Effector memory CD8-positive, alpha-beta T cell (primary cell): ENCODE measurements at regions not wholly inside any gene's neighbourhood (a gene's known extent, or its start where the extent isn't known, plus 50 kb on each side); places are given as distances from the start of the nearest gene placed in this dataset.
"Not testable (repeated sequence)": the region's sequence is repeated elsewhere in the genome, so short reads cannot be mapped to it uniquely, and the experiment has no call there.

ENCODE experiments used
- ATAC-seq: fragments of 150-1000 bp; cut with Tn5 transposase; replicated peaks from 2 replicates; pipeline ENCODE4 v1.10.0; 2021; ENCODE audit warnings: mild to moderate bottlenecking, moderate library complexity
- DNase-seq, 3 experiments: peaks; one replicate each; pipeline ENCODE4 v3.0.0; 2021
- H3K27ac Mint-ChIP-seq, 2 donors: one replicate each; pipeline ENCODE4 v1.8.0; 2022; ENCODE audit warnings: mild to moderate bottlenecking in 2 of 2, mixed read lengths in 2 of 2, moderate library complexity in 2 of 2
- H3K27me3 Mint-ChIP-seq, 2 donors: one replicate each; pipeline ENCODE4 v1.8.0; 2022; ENCODE audit warnings: mixed read lengths in 2 of 2
- H3K36me3 Mint-ChIP-seq: one replicate; pipeline ENCODE4 v1.8.0; 2022; ENCODE audit warnings: mild to moderate bottlenecking, moderate library complexity, mixed read lengths; ENCODE audit not compliant: insufficient read depth
- H3K4me1 Mint-ChIP-seq, 2 donors: one replicate each; pipeline ENCODE4 v1.8.0; 2022; ENCODE audit warnings: low read depth in 2 of 2, mixed read lengths in 2 of 2
- H3K4me3 Mint-ChIP-seq, 2 donors: one replicate each; pipeline ENCODE4 v1.8.0; 2022; ENCODE audit warnings: mild to moderate bottlenecking in 2 of 2, mixed read lengths in 2 of 2, moderate library complexity in 2 of 2
- H3K9me3 Mint-ChIP-seq, 2 donors: one replicate each; pipeline ENCODE4 v1.8.0; 2022; ENCODE audit warnings: mixed read lengths in 2 of 2

DNA sequence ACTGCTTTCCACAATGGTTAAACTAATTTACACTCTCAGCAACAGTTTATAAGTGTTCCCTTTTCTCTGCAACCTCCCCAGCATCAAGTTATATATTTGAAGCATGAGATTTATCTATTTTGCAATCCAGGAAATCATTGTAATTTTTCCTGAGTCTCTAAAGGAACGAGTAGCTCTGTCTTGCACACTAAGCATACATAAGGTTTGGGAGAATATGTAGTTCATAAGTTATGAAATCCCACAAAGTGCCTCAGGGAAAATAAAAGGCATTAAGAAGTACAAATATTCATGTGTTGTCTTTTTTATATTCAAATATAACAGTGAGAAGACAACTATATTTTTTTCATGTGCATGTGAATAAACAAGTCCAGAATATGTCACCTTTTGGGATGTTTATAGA, 377.1 kb upstream of the RORB start:
- no peak for DNase-seq
- H3K36me3 Mint-ChIP-seq = no peaks in the 10 kb centered on the region
- H3K4me3 Mint-ChIP-seq = no peak overlapping the region
- no peaks in the 10 kb centered on the region for H3K9me3 Mint-ChIP-seq
- no peaks in the 10 kb centered on the region for H3K27me3 Mint-ChIP-seq
- H3K27ac Mint-ChIP-seq = no peak overlapping the region
- no peak for ATAC-seq
- H3K4me1 Mint-ChIP-seq = peaks cover 0 to 3% of the 10 kb centered on the region in 2 donors

DNA sequence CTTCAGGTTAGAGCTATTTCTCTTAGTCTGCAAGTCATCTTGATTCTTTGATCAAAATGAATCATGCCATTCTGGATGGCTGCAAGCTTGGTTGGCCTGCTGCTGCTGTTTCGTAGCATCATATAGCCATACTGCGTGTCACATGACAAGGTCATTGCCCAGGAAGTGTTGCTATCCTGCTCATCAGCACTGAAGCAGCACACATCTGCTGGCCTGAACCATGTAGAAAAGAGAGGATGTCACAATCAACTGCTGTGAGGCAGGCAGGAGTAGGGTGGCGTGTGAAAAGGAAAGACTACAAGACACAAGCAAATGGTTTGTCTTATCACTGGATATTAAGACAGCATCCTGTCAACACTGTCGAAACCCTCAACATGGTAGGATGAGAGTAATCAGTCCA, 376.7 kb upstream of the RORB start:
- no peaks in the 10 kb centered on the region for H3K9me3 Mint-ChIP-seq
- DNase-seq (no peak), ATAC-seq (no peak)
- H3K27ac Mint-ChIP-seq = no peak overlapping the region
- peaks cover 0 to 3% of the 10 kb centered on the region in 2 donors for H3K4me1 Mint-ChIP-seq
- H3K4me3 Mint-ChIP-seq = no peak overlapping the region
- no peaks in the 10 kb centered on the region for H3K27me3 Mint-ChIP-seq
- H3K36me3 Mint-ChIP-seq = no peaks in the 10 kb centered on the region

DNA sequence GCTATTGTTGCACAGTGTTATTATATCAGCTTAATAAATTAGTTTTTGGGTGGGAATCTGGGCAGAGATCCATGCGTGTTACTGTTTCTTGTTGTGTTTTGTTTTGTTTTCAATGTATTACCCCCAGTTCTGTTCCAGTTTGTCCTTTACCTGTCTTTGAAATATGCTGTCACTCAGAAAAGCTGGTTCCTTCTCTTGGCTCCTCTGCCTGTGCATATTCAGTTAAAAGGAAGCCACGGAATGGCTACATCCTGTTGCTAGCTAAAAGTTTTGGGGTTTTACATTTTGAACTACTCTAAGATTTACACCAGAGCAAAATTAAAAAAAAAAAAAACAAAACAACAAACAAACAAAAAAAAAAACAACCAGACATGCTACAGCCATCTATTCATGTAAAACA, 374.9 kb upstream of the RORB start:
- ATAC-seq = no peak
- Mint-ChIP-seq H3K4me3 (no peak overlapping the region), H3K36me3 (no peaks in the 10 kb centered on the region), H3K4me1 (peaks cover 0 to 3% of the 10 kb centered on the region in 2 donors), H3K27ac (no peak overlapping the region), H3K9me3 (peaks cover 0 to 2% of the 10 kb centered on the region in 2 donors), H3K27me3 (no peaks in the 10 kb centered on the region)
- no peak for DNase-seq

DNA sequence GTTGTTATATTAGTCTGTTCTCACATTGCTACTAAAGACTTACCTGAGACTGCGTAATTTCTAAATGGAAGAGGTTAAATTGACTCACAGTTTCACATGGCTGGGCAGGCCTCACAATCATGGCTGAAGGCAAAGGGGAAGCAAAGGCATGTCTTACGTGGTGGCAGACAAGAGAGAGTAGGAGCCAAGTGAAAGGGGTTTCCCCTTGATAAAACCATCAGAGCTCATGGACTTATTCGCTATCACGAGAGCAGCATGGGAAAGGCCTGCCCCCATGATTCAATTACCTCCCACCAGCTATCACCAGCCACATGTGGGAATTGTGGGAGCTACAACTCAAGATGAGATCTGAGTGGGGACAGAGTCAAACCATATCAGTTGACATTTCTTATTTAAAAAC, 374.5 kb upstream of the RORB start:
- H3K9me3 Mint-ChIP-seq = peaks cover 0 to 2% of the 10 kb centered on the region in 2 donors
- no peaks in the 10 kb centered on the region for H3K36me3 Mint-ChIP-seq
- DNase-seq (no peak), ATAC-seq (no peak)
- H3K27me3 Mint-ChIP-seq = no peaks in the 10 kb centered on the region
- H3K4me1 Mint-ChIP-seq = peaks cover 0 to 3% of the 10 kb centered on the region in 2 donors
- H3K4me3 Mint-ChIP-seq = no peak overlapping the region
- H3K27ac Mint-ChIP-seq = no peak overlapping the region

DNA sequence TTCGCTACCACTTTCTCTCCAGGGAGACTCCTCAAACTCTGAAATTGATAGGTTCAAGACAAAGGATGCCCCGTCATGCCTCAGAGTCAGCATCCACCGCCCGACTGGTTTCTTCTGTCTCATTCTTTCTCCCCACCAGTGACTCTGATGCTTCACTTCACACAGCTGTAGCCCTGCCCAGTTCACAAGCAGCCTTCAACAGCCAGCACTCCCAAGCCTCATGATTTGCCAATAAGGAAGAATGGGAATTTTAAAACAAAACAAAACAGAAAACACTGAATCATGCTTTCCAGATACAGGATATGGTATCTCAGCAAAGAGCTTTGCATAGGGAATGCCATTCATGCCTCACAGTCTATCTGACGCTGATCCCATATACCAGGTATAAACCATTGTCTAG, 371.2 kb upstream of the RORB start:
- DNase-seq (no peak), ATAC-seq (no peak)
- H3K27ac Mint-ChIP-seq = no peak overlapping the region
- H3K9me3 Mint-ChIP-seq = peaks cover 0 to 5% of the 10 kb centered on the region in 2 donors
- no peak overlapping the region for H3K4me3 Mint-ChIP-seq
- no peaks in the 10 kb centered on the region for H3K36me3 Mint-ChIP-seq
- H3K4me1 Mint-ChIP-seq = peaks cover 0 to 3% of the 10 kb centered on the region in 2 donors
- no peaks in the 10 kb centered on the region for H3K27me3 Mint-ChIP-seq

DNA sequence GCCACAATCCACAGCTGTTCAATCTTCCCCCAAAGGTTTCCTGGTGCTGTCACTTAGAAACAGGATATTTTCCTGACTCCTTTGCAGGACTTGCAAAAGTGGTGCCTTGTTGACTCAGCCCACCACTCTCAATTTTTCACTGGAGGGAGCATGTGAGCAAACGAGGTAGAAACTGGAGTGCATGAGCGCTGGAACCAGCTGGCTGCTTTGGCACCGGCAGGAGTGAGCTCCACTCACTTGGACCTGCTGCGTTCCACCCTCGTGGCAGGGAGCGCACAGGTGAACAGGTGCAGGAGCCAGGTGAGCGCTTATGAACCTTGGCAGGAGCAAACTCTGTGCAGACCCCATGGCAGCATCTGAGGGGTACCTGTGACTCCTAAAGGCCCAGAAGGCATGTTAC, 364.1 kb upstream of the RORB start:
- H3K27ac Mint-ChIP-seq = no peak overlapping the region
- H3K36me3 Mint-ChIP-seq = peaks cover 2% of the 10 kb centered on the region
- DNase-seq (no peak), ATAC-seq (no peak)
- no peak overlapping the region for H3K4me3 Mint-ChIP-seq
- no peaks in the 10 kb centered on the region for H3K27me3 Mint-ChIP-seq
- peaks cover 0 to 14% of the 10 kb centered on the region in 2 donors for H3K9me3 Mint-ChIP-seq
- no peaks in the 10 kb centered on the region for H3K4me1 Mint-ChIP-seq

DNA sequence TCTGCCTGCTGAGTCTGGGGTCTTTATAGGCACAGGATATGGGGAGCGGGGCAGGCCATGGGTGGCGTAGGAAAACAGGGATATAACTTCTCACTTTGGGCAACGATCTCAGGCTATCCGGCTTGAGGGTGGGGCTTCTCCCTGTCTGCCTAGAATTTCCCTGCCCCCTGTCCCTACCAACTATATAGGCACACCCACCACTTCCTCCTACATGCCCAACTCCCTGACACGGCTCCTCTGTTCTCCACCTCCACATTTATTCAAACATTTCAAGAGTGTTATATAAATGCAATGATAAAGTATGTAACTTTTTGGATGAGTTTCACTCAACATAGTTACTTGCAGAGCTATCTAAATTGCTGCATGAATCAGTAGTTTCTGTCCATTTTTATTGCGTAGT, 363.2 kb upstream of the RORB start:
- peaks cover 2% of the 10 kb centered on the region for H3K36me3 Mint-ChIP-seq
- no peak for ATAC-seq
- peaks cover 0 to 14% of the 10 kb centered on the region in 2 donors for H3K9me3 Mint-ChIP-seq
- no peak for DNase-seq
- H3K4me1 Mint-ChIP-seq = no peaks in the 10 kb centered on the region
- no peak overlapping the region for H3K27ac Mint-ChIP-seq
- H3K27me3 Mint-ChIP-seq = no peaks in the 10 kb centered on the region
- H3K4me3 Mint-ChIP-seq = no peak overlapping the region

DNA sequence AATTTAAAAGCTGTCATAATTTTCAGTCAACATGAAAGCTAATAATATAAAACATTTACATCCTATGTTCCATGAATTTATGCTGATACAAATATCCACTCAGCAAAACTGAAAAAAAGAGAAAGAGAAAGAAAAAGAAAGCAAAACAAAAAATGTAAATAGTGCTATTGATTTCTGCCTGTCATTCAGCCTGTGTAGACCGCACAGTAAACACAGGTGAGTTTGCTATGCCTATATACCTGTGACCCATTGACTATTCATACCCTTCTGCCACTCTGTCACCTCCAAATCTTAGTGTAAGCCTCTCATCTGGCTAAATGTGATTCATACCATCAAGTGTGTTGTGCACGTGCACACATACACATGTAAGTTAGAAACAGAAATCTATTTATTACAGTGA, 359.0 kb upstream of the RORB start:
- Mint-ChIP-seq H3K4me1 (no peaks in the 10 kb centered on the region), H3K27me3 (no peaks in the 10 kb centered on the region), H3K4me3 (no peak overlapping the region), H3K36me3 (peaks cover 2% of the 10 kb centered on the region), H3K9me3 (peaks cover 0 to 7% of the 10 kb centered on the region in 2 donors), H3K27ac (no peak overlapping the region)
- no peak for DNase-seq
- no peak for ATAC-seq

DNA sequence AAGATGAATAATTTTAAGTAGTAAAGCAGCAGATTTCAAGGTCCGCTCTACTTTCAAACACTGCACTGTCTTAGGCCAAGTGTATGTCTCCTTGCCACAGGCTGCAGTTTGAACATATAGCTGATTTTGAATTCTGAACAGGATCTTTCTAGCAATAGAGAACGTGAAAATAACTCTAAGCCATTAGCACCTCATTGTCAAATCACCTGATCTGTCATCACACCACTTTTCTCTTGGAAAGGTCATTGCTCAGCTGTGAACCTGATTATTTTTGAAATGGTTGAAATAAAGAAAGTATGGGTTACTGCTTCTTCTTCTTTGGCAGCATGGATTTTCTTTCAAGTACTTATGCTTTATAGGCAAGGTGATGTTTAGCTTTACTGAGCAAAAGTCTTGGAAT, 357.0 kb upstream of the RORB start:
- ATAC-seq (no peak), DNase-seq (no peak)
- H3K9me3 Mint-ChIP-seq = peaks cover 0 to 5% of the 10 kb centered on the region in 2 donors
- no peak overlapping the region for H3K4me3 Mint-ChIP-seq
- H3K4me1 Mint-ChIP-seq = no peaks in the 10 kb centered on the region
- no peaks in the 10 kb centered on the region for H3K36me3 Mint-ChIP-seq
- no peaks in the 10 kb centered on the region for H3K27me3 Mint-ChIP-seq
- no peak overlapping the region for H3K27ac Mint-ChIP-seq

DNA sequence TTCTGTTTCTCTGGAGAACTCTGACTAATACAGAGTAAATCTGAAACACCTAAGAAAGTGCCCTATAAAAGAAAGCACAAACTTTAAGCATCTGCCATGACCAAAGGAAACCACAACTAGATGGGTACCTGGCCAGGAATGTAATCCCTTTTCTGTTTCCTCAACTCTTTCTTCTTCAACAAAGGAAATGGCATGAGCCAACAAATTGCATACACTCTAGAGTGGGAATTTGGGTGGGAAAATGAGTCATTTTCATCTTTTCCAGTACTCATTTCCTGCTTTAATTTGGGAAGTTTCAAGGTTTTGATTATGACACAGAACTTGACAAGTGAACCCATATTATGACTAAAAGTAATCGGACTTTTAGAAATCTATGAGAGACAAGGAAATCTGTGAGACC, 349.2 kb upstream of the RORB start:
- Mint-ChIP-seq H3K27me3 (no peaks in the 10 kb centered on the region), H3K36me3 (peaks cover 2% of the 10 kb centered on the region), H3K27ac (no peak overlapping the region), H3K9me3 (peaks cover 0 to 13% of the 10 kb centered on the region in 2 donors), H3K4me3 (no peak overlapping the region), H3K4me1 (no peaks in the 10 kb centered on the region)
- ATAC-seq (no peak), DNase-seq (no peak)

DNA sequence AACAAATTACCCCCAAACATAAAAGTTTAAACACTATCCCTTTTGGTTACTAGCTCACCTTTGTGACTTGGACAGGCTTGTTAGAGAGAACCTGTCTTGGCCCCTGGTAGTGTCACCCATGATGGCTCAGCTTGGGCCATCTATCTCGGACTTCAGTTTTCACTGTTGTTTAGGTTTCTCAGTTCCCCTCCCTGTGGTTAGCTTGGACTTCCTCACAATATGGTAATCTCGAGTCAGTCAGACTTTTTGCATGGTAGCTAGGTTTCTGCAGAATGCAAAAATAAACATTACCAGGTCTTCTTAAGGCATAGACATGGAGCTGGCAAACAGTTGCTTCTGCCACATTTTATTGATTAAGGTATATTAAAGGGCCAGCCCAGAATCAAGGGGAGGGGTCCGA, 324.3 kb upstream of the RORB start:
- no peak for DNase-seq
- no peak overlapping the region for H3K4me3 Mint-ChIP-seq
- no peaks in the 10 kb centered on the region for H3K36me3 Mint-ChIP-seq
- no peaks in the 10 kb centered on the region for H3K4me1 Mint-ChIP-seq
- H3K27ac Mint-ChIP-seq = no peak overlapping the region
- peaks cover 7 to 8% of the 10 kb centered on the region in 2 donors for H3K9me3 Mint-ChIP-seq
- ATAC-seq = no peak
- H3K27me3 Mint-ChIP-seq = no peaks in the 10 kb centered on the region

DNA sequence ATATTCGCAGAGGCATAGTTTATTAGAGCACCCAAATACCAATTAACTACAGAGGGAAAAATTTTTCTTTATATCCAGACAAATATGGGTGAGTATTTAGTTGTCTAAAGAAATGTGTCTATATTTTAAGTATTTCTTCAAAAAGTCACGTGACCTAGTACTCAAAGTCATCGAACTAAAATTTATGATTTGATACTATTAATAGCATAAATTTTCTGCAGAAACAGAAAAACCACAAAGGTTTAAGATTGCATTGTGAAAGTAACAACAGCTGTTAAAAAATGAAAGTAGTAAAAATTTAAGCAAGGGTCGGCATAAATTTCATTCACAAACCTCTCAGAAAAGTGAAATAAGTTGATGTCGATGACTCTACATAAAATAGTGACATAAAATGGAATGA, 323.9 kb upstream of the RORB start:
- DNase-seq (no peak), ATAC-seq (no peak)
- Mint-ChIP-seq H3K9me3 (peaks cover 7 to 8% of the 10 kb centered on the region in 2 donors), H3K4me3 (no peak overlapping the region), H3K4me1 (no peaks in the 10 kb centered on the region), H3K36me3 (no peaks in the 10 kb centered on the region), H3K27ac (no peak overlapping the region), H3K27me3 (no peaks in the 10 kb centered on the region)

DNA sequence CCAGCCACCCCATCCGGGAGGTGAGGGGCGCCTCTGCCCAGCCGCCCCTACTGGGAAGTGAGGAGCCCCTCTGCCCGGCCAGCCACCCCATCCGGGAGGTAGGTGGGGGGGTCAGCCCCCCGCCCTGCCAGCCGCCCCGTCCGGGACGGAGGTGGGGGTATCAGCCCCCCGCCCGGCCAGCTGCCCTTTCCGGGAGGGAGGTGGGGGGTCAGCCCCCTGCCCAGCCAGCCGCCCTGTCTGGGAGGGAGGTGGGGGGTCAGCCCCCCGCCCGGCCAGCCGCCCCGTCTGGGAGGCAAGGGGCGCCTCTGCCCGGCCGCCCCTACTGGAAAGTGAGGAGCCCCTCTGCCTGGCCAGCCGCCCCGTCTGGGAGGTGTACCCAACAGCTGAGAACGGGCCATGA, 299.4 kb upstream of the RORB start:
- not testable (repeated sequence) for ATAC-seq, H3K36me3 Mint-ChIP-seq, H3K4me1 Mint-ChIP-seq, H3K9me3 Mint-ChIP-seq, H3K27ac Mint-ChIP-seq, H3K27me3 Mint-ChIP-seq, DNase-seq, H3K4me3 Mint-ChIP-seq

DNA sequence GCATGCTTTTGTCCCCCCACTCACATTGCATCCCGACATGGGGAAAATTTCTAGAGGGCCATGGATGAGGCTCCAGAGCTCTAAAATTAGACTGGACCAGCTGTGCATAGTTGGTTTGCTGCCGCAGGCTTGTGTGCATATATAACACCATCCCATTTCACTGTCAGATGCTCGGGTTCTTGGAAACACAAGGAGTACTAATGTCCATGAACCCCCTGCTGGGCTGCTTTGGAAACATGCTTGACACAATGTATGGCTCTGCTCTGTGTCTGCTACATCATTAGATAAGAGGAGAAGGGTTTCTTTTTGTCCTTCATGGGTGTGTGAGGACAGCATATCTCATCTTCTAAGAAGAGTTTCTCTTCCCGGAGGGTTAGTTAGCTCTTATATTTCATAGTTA, 292.1 kb upstream of the RORB start:
- no peaks in the 10 kb centered on the region for H3K27me3 Mint-ChIP-seq
- no peak for ATAC-seq
- DNase-seq = no peak
- peaks cover 4 to 6% of the 10 kb centered on the region in 2 donors for H3K9me3 Mint-ChIP-seq
- no peaks in the 10 kb centered on the region for H3K4me1 Mint-ChIP-seq
- no peak overlapping the region for H3K27ac Mint-ChIP-seq
- H3K36me3 Mint-ChIP-seq = no peaks in the 10 kb centered on the region
- no peak overlapping the region for H3K4me3 Mint-ChIP-seq

DNA sequence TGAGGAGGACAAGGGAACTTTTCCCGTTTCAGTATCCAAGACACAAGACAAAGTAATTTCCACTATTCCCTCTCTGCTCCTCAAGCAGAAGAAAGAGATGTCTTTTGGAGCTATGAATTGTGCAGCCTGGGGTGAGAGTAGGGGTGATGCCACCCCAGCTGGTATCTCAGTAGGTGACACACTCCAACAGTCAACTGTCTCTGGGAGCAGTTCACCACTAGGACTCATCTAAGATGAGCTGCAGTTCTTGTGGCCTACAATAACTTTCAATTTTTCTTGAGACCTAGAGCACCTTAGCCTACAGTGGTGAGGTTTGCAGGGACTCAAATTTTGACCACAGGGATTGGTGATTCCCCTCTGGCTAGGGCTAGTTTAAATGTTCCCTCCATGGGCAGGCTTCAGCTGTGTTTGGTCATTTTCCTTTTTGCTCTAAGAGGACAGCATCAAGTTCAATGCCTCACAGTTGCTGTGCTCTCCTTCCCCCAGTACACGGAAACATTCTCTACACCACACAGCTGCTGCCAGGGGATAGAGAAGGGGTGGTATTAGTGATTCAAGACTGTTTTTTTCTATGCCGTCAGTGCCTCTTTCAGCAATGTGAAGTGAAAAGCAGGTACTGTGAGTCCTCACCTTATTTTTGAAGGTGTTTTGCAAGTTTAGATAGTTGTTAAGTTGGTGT, 278.6 kb upstream of the RORB start:
- H3K9me3 Mint-ChIP-seq = peaks cover 6% of the 10 kb centered on the region in 2 donors
- H3K4me1 Mint-ChIP-seq = no peaks in the 10 kb centered on the region
- no peak overlapping the region for H3K27ac Mint-ChIP-seq
- H3K4me3 Mint-ChIP-seq = no peak overlapping the region
- H3K36me3 Mint-ChIP-seq = no peaks in the 10 kb centered on the region
- DNase-seq = no peak
- no peak for ATAC-seq
- no peaks in the 10 kb centered on the region for H3K27me3 Mint-ChIP-seq
